ENCODE measurements at regions not wholly inside any gene's neighbourhood (a gene's known extent, or its start where the extent isn't known, plus 50 kb on each side); places are given as distances from the start of the nearest gene placed in this dataset.

DNA sequence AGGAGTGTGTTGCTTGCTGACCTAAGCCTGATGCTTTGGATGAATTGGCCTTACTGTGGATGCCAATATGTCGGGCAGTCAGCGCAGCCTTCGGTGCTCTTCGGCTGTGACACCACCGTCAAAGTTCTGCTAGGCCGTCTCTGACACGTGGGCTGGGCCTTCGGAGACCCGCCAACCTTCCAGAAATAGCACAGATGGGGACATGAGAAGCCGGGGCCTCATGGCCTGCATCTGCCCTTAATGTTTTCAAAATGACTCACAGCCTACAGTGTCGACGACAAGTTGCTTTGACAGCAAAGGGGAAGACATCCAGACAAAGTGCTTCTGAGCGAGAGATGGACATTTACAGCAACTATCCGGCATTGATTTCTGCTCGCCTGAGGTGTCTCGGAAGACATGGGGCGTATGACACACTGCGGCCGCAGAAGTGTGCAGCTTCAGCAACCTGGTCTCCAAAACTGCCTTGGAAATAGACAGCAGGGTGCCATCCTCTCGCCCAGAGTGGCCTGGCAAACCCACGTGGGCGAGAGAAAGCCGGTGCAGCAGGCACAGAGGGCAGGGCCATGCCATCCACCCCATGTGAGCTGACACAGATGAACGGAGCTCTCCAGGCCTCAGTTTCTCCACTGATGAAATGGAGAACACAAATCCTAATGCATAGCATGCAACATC is 94.0 kb upstream of the PPP2R2D start:
- no peak for DNase-seq (ENCODE audit: extremely low read depth in 1 of 2, low read depth in 1 of 2)

DNA sequence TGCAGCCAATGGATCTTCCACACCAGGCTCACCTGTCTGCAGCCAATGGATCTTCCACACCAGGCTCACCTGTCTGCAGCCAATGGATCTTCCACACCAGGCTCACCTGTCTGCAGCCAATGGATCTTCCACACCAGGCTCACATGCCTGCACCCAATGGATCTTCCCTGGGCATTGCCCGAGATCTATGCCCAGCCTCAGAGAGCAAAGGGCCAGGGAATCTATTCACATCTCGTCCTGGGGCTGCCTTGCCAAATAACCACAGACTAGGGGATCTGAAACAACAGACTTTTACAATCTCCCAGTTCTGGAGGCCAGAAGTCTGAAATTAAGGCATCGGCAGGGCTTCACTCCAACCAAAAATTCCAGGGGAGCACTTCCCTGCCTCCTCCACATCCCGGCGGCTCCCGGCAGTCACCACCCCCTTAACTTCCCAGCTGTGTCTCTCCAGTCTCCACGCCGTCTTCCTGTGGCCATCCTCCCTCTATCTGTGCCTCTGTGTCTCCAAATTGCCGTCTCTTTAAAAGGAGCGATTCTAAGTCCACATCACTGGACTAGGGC is 92.4 kb upstream of the PPP2R2D start:
- no peak for DNase-seq (ENCODE audit: extremely low read depth in 1 of 2, low read depth in 1 of 2)

DNA sequence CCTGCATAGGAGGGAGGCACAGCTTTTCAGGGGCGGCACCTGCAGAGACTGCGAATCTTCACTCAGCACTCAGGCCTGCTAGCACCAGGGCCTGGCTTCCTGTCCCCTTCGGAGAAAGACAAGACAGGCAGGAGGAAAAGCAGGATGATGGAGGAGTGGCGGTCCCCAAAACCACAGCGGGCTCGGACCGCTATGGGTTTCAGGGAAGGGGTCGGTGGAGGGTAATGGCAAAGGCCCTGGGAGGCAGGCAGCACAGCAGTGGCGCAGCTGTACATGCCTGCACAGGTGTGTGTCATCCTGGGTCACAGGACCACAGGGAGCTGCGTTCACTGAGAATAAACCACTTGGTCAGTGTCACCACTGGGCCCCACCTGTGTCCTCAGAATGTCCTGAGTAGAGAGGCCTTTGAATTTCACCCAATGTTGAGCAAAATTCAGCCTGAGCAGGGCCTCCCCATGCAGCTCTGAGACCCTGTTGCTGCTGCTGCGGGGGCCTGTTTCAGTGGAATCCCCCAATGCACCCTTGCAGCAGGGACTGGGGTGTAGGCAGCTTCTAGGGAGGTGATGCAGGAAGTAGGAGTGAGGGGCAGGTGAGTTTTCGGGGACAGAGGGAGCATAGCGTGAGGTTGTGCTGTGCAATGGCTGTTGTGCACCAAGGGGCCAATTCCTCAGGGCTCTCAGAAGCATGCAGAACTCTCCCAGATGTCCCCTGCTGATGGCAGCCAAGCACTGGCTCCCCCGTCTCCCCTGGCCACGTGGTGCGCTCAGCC is 90.6 kb upstream of the PPP2R2D start:
- DNase-seq (ENCODE audit: extremely low read depth in 1 of 2, low read depth in 1 of 2), result no peak

DNA sequence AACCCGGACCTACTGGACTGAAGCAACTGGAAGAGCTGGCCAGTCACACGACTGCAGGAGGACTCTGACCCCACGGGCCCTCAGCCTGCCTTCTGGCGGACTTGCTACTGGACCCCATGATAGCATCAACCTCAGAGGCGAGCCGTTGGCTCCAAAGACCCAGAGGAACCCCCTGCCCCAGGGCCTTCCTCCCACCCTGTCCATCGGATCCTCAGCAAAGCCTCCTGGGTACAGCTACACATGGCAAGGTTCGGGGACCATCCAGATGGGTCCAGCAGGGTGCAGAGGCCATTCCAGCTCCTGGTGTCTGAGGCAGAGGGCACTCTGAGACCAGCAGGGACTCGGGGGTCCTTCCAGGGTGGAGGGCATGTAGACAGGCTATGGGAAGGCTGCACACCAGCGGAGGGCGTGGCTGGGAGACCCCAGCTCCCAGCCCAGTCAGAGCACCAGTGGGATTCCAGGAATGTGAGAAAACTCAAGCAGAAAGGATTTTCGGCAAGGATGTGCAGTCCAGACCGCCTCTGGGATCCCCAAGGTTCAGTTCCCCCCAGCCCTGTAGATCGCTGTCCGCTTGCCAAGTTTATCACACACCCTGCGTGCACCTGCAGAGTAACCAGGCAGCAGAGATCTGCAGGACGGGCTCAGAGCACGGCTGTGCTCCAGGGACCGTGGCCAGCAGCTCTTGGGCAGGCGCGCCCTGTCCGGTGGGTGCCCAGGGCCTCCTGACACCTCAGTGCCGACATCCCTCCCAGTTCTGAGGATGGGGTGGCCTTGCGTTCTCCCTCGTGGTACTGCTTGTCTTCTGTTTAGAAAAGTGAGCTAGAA is 89.8 kb upstream of the PPP2R2D start:
- no peak for DNase-seq (ENCODE audit: extremely low read depth in 1 of 2, low read depth in 1 of 2)

DNA sequence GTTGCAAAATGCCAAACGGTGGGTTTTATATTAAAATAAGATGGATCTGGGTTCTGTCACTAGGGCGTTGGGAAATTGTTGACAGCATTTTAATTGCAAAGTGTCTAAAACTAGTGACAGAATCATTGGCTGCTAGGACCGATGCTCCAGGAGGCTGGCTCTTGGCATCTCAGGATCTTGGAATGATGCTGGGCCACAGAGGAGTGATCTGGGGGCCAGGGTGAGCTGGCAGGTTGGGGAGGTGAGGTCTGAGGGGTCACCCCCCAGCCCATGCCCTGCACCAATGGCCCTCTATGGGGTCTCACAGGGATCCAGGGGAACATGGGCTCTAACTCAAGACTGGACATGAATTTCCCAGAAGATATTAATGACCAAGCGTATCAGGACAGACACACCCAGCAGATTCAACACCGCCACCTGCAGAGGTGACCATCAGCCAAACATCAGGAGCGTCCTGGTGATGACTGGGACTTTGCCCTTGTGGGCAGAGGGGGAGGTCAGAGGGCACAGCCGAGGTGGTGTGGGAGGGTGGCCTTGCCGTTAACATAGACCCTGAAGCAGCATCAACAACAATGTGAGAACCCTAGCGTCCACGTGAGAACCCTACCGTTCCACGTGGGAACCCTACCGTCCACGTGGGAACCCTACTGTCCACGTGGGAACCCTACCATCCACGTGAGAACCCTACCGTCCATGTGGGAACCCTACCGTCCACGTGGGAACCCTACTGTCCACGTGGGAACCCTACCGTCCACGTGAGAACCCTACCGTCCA is 89.0 kb upstream of the PPP2R2D start:
- no peak for DNase-seq (ENCODE audit: extremely low read depth in 1 of 2, low read depth in 1 of 2)

DNA sequence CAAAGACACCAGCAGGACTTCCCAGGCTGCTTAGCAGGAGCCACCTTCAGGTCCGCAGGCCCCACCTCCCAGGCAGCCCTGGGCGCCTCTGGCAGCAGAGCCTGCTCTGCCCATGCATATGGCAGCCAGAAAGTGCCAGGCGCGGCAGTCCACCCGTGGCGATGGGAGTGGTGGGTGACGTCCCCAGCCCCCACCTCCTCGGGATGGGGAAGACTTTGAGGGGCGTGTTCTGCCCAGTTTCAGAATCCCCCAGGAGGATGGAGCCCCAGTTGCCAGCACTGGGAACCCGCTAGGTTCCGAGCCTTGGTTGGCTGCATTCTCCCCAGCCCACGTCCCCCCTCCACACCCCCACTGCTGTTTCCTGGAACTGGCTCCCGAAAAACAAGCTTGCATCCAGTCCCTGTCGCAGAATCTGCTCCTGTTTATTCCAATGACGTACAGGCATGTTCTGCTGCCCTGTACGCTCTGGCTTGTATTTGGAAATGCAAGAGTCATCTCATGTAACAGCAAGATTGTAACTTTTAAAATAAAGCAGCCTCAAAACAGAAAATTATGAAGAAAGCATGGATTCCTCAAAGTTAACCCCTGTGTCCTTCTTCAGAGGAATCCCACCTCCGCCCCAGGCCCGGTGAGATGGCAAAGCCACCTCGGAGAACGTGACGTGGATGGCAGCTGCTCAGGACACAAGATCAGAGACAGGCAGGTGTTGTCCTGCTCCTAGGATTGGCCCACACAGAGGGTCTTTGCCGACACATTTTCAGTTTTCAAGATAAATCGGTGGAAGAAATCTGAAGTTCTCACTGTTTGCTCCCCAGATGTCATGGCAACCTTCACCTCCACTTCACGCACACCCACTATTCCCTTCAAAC is 87.8 kb upstream of the PPP2R2D start:
- no peak for DNase-seq (ENCODE audit: extremely low read depth in 1 of 2, low read depth in 1 of 2)

DNA sequence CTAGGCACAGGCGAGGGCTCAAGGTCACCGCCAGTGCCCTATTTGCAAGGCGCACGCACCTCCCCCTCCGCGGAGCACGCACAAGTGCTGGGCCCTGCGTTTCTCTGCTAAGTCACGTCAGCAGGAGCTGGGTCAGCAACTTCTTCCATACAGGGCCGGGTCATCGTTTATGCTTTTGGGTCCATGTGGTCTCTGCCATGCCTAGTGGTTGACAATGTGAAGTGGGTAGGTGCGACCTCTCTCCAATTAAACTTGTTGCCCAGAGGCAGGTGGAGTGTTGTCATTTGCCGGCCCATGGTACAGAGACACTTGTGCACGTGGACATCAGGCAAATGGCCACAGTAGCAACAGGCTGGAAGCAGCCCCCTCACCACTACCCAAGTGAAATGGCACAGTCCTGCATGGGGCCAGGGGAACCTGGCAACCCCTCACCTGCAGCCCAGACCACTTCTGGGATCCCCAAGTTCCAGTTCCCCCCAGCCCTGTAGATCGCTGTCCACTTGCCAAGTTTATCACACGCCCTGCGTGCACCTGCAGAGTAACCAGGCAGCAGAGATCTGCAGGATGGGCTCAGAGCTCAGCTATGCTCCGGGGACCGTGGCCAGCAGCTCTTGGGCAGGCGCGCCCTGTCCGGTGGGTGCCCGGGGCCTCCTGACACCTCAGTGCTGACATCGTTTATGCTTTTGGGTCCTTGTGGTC is 86.1 kb upstream of the PPP2R2D start:
- no peak for DNase-seq (ENCODE audit: extremely low read depth in 1 of 2, low read depth in 1 of 2)

DNA sequence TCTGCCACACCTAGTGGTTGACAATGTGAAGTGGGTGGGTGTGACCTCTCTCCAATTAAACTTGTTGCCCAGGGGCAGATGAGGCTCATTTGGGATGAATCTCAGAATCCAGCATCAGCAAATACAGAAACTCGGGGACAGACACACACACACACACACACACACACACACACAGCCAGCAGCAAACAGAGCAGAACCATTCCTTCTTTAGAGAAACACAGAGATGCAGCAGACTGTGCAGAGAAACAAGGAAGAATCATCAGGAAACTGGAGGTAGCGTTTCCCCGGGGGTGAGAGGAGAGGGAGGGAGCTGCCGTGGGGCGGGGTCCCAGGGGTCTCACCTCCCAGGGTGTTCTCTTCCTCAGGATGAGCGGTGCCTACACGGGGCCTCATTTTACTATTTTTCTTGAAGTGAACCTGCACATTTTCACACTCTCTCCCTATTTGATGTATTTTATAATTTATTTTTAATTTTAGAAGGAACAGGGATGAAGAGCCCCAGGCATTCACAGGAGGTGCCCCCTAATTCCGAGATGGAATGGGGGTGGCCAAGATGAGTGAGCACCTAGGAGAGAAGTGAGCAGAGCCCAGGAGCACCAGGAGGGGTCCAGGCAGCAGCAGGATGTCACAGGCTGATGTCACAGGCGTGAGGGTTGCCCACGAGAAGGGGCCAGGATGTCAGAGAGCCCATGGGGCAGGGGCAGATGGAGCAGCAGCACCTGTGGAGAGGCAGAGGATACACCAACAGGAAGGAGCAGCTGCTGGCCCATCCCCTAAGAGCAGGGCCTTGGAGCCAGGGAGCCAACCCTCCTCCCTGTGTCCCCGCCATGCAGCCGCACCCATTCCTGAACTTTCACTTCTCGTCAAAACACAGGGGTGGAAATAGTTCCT is 85.3 kb upstream of the PPP2R2D start:
- DNase-seq (ENCODE audit: extremely low read depth in 1 of 2, low read depth in 1 of 2), result no peak

DNA sequence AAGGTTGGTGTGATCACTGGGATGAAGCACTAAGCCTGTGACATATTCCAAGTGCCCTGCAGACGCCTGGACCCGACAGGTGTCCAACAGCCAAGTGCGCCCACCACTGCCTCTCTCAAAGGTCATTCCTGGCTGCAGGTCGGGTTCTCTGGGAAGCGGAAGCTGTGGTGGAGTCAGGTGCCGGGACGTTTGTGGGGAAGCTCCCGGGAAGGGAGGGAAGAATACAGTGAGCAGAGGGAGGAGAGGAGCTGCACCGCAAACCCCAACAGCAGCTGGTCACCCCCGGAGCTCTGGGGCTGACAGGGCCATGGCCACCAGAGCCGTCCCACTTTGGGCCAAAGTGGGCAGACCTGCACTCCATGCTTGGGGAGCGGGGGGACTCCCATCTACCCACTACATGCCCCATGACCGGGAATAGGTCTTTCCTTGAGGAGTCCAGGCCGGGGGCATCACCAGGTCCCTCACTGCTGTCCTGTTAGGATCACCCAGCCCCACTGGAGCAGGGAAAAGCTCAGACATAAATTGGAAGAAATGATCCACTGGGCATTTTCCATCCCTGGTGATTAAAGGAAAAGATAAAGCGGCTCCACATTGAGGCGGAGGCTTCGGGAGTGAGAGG is 84.5 kb upstream of the PPP2R2D start:
- no peak for DNase-seq (ENCODE audit: extremely low read depth in 1 of 2, low read depth in 1 of 2)

DNA sequence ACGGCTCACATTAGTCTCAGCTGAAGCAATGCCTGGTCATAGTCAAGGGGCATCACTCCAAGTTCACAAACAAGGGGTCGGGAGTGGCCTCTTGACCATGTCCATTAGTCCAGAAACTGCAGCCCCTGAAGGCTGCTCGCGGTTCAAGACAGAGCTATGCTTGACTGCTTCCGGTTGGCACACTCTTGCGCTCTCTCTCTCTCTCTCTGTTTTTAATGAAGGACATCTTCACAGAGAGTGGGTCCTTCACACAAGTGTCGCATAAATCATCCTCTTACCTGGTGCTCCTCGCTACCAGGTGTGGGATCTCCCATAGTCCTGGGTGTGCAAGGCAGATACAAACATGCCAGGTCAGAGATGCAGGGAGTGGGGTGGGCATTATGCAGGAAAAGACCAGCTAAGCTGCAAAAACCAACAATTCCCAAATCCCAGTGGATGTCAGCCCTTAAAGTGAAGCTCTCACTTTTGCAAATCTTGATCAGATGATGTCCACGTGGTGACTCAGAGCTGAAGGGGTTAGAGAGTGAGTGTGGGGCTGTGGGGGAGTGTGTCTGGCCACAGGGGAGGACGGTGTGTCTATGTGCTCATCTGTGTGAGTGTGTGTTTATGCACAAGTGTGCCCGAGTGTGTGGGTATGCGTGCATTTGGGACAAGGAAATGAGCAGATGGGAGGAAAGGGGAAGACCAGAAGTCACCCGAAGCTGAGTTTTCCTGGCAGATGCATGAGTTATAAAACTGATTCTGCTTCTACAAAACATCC is 83.7 kb upstream of the PPP2R2D start:
- DNase-seq (ENCODE audit: extremely low read depth in 1 of 2, low read depth in 1 of 2), result no peak

DNA sequence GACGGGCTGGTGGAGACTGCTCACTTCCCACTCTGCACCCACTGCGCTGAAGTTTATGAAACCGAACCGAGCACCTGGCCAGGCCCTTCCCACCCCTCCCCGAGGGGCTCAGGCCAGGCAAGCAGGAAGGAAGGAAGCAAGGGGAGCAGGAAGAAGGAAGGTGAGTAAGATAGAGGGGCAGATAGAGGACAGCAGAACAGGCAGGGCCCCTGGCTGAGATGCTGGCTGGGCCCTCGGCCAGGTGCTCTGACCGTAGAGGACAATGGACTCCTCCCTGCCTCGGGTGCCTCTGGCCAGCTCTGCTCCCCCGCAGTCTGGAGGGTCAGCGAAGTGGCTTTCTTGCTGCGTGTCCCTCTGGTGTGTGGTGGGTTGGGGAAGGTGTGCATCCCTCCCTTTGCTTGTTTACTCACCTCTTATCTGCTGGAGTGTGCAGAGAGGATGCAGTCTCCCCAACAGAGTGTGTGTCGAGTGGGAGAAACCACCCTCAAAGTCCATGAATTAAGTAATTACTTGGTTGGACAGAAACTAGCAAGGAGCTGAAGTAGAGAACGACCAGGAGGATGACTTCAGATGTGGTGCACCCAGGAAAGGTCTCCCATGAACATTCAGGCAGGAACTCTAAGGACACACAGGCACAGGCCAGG is 82.8 kb upstream of the PPP2R2D start:
- no peak for DNase-seq (ENCODE audit: extremely low read depth in 1 of 2, low read depth in 1 of 2)

DNA sequence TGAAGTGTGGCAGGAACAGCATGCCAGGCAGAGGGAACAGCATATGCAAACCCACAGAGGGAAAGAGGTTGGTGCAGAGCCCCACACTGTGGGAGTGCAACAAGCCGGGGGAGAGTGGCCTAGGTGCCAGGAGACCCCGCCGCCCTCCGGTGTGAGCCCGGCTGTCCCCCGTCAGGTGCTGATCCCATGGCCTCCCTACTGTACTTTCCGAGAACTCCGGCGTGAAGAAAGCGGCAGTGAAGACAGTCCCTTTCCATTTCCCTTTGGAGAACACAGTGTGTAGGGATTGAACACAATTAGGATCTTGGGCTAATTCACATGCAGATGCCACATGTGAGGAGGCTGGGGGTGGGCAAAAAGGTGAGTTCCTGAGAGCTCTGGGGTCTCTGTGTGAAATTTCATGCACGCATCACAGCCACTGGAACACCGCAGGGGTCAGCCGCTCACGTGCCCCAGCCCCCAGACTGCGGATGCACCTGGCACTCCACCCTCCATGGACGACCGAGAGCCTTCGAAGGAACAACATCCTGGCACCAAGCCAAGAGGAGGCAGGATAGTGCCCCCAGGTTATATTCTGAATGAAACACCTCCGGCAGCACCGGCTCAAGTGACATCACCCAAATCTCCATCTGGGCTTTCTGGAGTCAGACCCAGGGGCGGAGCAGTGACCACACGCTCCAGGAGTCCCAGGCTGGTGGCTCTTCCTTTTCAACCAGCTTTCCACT is 82.1 kb upstream of the PPP2R2D start:
- DNase-seq (ENCODE audit: extremely low read depth in 1 of 2, low read depth in 1 of 2), result no peak

DNA sequence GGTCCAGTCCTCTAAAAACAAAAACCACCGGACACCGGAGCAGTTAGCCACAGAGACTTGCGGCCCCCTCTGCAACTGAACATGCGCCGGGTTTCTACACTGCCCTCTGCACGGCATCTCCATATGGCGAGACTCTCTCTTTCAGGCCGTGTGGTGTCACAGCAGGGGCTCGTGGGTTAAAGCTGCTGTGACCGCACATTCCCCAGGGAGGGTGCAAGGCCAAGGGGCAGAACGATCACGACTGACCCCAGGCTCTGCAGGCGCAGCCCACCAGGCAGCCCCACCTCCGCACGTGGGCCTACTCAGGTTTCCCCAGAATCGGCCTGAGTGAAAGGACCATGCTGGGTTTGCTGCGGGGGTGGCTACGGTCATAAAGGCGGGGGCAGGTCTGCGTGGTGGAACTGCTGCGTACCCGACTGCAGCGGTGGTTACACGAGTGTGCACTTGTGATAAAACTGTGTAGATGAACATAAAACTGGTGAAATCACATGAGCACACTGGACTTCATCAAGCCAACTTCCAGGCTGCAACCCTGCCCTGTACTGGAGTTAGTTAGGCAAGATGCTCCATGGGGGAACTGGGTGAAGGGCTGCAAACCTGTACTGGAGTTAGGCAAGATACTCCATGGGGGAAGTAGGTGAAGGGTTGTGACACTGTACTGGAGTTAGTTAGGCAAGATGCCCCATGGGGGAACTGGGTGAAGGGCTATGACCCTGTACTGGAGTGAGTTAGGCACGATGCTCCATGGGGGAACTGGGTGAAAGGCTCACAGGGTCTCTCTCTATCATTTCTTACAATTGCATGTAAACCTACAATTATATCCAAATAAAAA is 81.4 kb upstream of the PPP2R2D start:
- DNase-seq (ENCODE audit: extremely low read depth in 1 of 2, low read depth in 1 of 2), result no peak

DNA sequence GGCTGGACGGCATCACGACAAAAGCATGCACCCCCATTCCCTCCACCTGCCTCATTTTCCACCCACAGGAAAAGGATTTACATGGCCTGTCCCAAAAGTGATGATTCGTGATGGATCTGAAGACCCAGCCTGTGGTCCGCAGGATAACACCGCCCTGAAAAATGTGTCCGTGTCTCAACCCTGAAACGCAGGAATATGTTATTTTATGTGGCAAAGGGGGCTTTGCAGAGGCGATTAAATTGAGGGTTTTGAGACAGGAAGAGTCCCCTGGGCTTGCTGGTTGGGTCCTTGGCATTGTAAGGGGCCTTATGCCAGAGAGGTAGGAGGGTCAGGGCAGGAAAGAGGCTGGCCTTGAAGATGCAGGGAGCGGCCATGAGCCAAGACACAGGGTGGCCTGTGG is 80.2 kb upstream of the PPP2R2D start:
- DNase-seq (ENCODE audit: extremely low read depth in 1 of 2, low read depth in 1 of 2), result no peak

Measured in activated CD8-positive, alpha-beta memory T cell treated with anti-CD3 and anti-CD28 coated beads for 1 hour (primary cell).